Transverse colon (tissue), 4 donors: ENCODE measurements at regions not wholly inside any gene's neighbourhood (a gene's known extent, or its start where the extent isn't known, plus 50 kb on each side); places are given as distances from the start of the nearest gene placed in this dataset.
"Not testable (repeated sequence)": the region's sequence is repeated elsewhere in the genome, so short reads cannot be mapped to it uniquely, and the experiment has no call there.

Experiments
- DNase-seq: peaks from one replicate; pipeline ENCODE4 v3.0.0-alpha.2; 2019
- H3K27ac ChIP-seq, 4 donors: fragments of 200-600 bp; sonication (generic); 2 replicates each; pipeline ENCODE4 v1.5.1; 2016 to 2018; ENCODE audit warnings: inconsistent platforms in 4 of 4
- H3K27me3 ChIP-seq: fragments of 200-600 bp; sonication (generic); 2 replicates; pipeline ENCODE4 v1.5.1; 2017; ENCODE audit warnings: inconsistent platforms
- H3K36me3 ChIP-seq, 4 donors: fragments of 200-600 bp; sonication (generic); 2 replicates each; pipeline ENCODE4 v1.5.1; 2017 to 2019; ENCODE audit warnings: inconsistent platforms in 4 of 4
- H3K4me1 ChIP-seq, 4 donors: fragments of 200-600 bp; sonication (generic); 2 replicates each; pipeline ENCODE4 v1.5.1; 2017 to 2020; ENCODE audit warnings: inconsistent platforms in 4 of 4
- H3K4me3 ChIP-seq, 4 donors: fragments of 200-600 bp; sonication (generic); 1 replicate in 1 of 4; 2 replicates in 3 of 4; pipeline versions ENCODE4 v1.5.1 to v1.6.1; 2017 to 2019; ENCODE audit warnings: inconsistent platforms in 4 of 4
- H3K9me3 ChIP-seq, 2 donors: fragments of 200-600 bp; sonication (generic); 2 replicates each; pipeline ENCODE4 v1.5.1; 2017 to 2019; ENCODE audit warnings: inconsistent platforms in 2 of 2
- EP300 ChIP-seq: sonication (generic); formaldehyde crosslinking; IDR thresholded peaks from one replicate; pipeline ENCODE4 v1.6.1; 2017; ENCODE audit warnings: antibody characterized with exemption, low read depth
- POLR2A ChIP-seq: fragments of 450-650 bp; IDR thresholded peaks from one replicate; pipeline ENCODE4 v1.6.1; 2016; ENCODE audit warnings: antibody characterized with exemption, mild to moderate bottlenecking, moderate library complexity
- POLR2AphosphoS5 ChIP-seq, 3 donors: sonication (generic); formaldehyde crosslinking; IDR thresholded peaks; one replicate each; pipeline ENCODE4 v1.6.1; 2016; ENCODE audit warnings: antibody characterized with exemption in 3 of 3
- whole genome bisulfite sequencing, 2 donors: methylation state at CpG; one replicate each; pipeline ENCODE4 v1.1.5; 2018; ENCODE audit warnings: low coverage in 1 of 2; 5-methylcytosine and 5-hydroxymethylcytosine counted together
- in situ Hi-C, 4 donors: fragments of 200-750 bp; cut with MboI; loops; one replicate each; pipeline versions ENCODE4 v1.15.0 to v1.15.1; 2017; ENCODE audit warnings: low sequenced_read_pairs in 3 of 4, low pct_ligation_motif_present in 1 of 4, low pct_unique_long_range_greater_than_20kb in 1 of 4
- intact Hi-C: fragments of 100-400 bp; cut with DNase I; formaldehyde crosslinking; loops from one replicate; pipeline ENCODE4 v1.15.1; 2023; ENCODE audit warnings: low total_unique reads
- TF ChIP-seq, protein P1 (sequence below), 5 experiments: fragments of 200-600 bp in 3 of 5; fragments of 450-650 bp in 2 of 5; sonication (generic) in 3 of 5; IDR thresholded peaks; 1 replicate in 2 of 5; 2 replicates in 3 of 5; pipeline ENCODE4 v1.5.1; 2016 to 2017; ENCODE audit warnings: antibody characterized with exemption in 5 of 5, inconsistent platforms in 3 of 5, mild to moderate bottlenecking in 2 of 5, moderate library complexity in 1 of 5

DNA sequence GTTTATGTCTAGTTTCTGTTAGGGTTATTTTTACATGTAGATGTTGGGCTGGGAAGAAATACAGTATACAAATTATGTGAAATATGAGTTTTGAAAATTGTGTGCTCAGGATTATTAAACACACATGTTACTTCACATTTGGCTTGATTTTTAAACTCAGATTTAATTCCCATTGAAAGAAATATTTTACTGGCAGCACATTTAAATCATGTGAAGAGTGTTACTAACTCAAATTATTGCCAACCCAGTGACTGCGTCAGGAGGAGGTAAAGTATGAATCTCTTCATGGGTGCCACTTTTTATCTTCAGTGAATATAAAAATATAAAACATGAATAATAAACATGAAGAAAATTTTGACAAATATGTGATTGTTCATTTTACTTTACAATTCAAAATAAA lies 457.5 kb upstream of the CCDC179 start:
- H3K4me3 ChIP-seq = no peak overlapping the region
- in situ Hi-C loops = no loop called here
- no peaks in the 10 kb centered on the region for H3K9me3 ChIP-seq
- H3K27me3 ChIP-seq = no peaks in the 10 kb centered on the region
- intact Hi-C loops = no loop called here
- no peaks in the 10 kb centered on the region for H3K36me3 ChIP-seq
- WGBS, 2 donors = 80 to 86% methylated on average over 1 of the region's 1 CpG
- H3K4me1 ChIP-seq = no peaks in the 10 kb centered on the region
- H3K27ac ChIP-seq = no peak overlapping the region
- TF ChIP-seq EP300 (no peak), POLR2A (no peak)
- DNase-seq = no peak

DNA sequence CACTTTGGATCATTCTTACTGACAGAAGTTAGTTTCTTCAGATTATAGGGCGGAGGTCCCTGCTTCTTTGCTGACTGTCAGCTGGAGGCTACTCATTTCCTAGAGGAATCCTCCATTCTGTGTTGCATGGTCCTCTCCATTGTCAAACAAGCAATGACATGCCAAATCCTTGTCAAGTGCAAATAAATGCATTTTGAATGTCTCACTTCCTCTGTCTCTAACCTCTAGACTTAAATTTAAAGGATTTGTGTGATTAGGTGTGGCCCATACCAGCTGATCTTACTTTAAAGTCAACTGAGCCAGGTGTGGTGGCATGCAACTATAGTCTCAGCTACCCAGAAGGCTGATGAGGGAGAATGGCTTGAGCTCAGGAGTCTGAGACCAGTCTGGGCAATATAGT lies 458.4 kb upstream of the CCDC179 start:
- TF ChIP-seq POLR2AphosphoS5 (IDR thresholded peaks at IDR 0.05) = no peak
- no peak for TF ChIP-seq EP300
- TF ChIP-seq, protein P1, sequence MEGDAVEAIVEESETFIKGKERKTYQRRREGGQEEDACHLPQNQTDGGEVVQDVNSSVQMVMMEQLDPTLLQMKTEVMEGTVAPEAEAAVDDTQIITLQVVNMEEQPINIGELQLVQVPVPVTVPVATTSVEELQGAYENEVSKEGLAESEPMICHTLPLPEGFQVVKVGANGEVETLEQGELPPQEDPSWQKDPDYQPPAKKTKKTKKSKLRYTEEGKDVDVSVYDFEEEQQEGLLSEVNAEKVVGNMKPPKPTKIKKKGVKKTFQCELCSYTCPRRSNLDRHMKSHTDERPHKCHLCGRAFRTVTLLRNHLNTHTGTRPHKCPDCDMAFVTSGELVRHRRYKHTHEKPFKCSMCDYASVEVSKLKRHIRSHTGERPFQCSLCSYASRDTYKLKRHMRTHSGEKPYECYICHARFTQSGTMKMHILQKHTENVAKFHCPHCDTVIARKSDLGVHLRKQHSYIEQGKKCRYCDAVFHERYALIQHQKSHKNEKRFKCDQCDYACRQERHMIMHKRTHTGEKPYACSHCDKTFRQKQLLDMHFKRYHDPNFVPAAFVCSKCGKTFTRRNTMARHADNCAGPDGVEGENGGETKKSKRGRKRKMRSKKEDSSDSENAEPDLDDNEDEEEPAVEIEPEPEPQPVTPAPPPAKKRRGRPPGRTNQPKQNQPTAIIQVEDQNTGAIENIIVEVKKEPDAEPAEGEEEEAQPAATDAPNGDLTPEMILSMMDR (IDR thresholded peaks at IDR 0.05) = no peak
- no peak for TF ChIP-seq POLR2A
- Histone ChIP-seq H3K9me3 (no peaks in the 10 kb centered on the region), H3K4me1 (no peaks in the 10 kb centered on the region), H3K36me3 (no peaks in the 10 kb centered on the region), H3K27ac (no peak overlapping the region), H3K4me3 (no peak overlapping the region), H3K27me3 (no peaks in the 10 kb centered on the region)
- intact Hi-C loops (no loop called here), in situ Hi-C loops (no loop called here)
- 75 to 86% methylated on average over 1 of the region's 1 CpG for WGBS, 2 donors
- no peak for DNase-seq

DNA sequence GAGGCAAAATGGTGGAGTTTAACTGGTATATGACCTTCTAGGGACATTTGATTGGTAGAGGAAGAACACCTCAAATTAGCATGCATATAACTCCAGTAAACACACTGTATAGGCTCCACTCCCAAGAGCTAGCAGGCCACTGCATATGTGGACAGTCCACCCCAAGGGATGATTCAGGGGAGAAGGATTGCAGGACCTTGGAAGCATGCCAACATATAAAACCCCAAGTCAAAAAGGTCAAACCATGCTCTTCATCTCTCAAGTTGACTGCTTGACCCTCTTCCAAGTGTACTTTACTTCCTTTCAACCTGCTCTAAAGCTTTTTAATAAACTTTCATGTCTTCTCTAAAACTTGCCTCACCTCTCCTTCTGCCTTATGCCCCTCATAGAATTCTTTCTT lies 459.9 kb upstream of the CCDC179 start:
- Histone ChIP-seq H3K9me3 (no peaks in the 10 kb centered on the region), H3K4me3 (no peak overlapping the region), H3K27me3 (no peaks in the 10 kb centered on the region), H3K27ac (no peak overlapping the region), H3K36me3 (no peaks in the 10 kb centered on the region), H3K4me1 (no peaks in the 10 kb centered on the region)
- intact Hi-C loops (no loop called here), in situ Hi-C loops (no loop called here)
- no peak for TF ChIP-seq EP300
- TF ChIP-seq POLR2A = no peak
- TF ChIP-seq POLR2AphosphoS5 (IDR thresholded peaks at IDR 0.05) = no peak
- TF ChIP-seq, protein P1 (IDR thresholded peaks at IDR 0.05) = no peak
- no peak for DNase-seq

DNA sequence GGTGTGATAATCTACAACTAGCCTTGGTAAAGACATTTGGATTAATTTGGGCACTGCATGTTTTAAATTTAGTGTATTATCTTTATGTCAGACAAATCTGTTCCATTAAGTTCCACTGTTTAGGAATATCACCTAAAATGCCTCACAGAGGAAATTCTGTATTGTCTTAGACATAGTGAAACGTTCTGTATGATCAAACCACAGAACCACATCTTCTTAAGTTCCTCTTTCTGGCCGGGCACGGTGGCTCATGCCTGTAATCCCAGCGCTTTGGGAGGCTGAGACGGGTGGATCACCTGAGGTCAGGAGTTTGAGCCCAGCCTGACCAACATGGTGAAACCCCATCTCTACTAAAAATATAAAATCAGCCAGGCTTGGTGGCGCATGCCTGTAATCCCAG lies 475.3 kb upstream of the CCDC179 start:
- DNase-seq, intact Hi-C loops, in situ Hi-C loops, H3K27ac ChIP-seq, H3K4me1 ChIP-seq, H3K9me3 ChIP-seq, H3K4me3 ChIP-seq, H3K36me3 ChIP-seq, H3K27me3 ChIP-seq: not testable (repeated sequence)
- 69 to 78% methylated on average over 1 to 6 of the region's 6 CpGs for WGBS, 2 donors

DNA sequence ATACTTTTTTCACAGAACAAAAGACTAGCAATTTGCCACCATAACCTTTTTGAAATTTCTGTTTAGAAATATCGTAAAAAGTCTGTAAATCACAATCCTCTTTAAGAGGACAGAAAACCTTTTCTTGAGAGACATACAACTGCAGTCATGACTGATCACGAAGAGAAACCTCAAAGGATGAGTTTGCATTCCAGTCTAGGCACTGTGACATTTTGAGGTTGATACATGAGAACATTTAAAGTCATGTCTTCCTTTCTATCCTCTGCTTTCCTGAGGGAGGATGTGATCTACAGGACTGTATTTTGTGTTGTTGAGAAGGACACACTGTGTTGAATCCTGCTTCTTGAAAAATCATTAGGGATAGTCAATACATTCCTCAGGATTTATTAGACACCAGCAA lies 476.7 kb upstream of the CCDC179 start:
- TF ChIP-seq POLR2A (no peak), EP300 (no peak), POLR2AphosphoS5 (IDR thresholded peaks at IDR 0.05) (no peak)
- TF ChIP-seq, protein P1 (IDR thresholded peaks at IDR 0.05) = no peak
- Histone ChIP-seq H3K4me1 (no peaks in the 10 kb centered on the region), H3K27ac (no peak overlapping the region), H3K9me3 (no peaks in the 10 kb centered on the region), H3K4me3 (no peak overlapping the region), H3K27me3 (no peaks in the 10 kb centered on the region), H3K36me3 (no peaks in the 10 kb centered on the region)
- no peak for DNase-seq
- in situ Hi-C loops = no loop called here
- intact Hi-C loops = no loop called here
- WGBS, 2 donors = 59 to 71% methylated on average over 2 of the region's 2 CpGs
